ENCODE measurements at regions not wholly inside any gene's neighbourhood (a gene's known extent, or its start where the extent isn't known, plus 50 kb on each side); places are given as distances from the start of the nearest gene placed in this dataset.

GRCh38 chr11:92391808-92392207 is 167.2 kb downstream of the FAT3 start:
- TF ChIP-seq CTCF (IDR thresholded peaks at IDR 0.05) (no peak), POLR2A (IDR thresholded peaks at IDR 0.05) (no peak)
